ENCODE measurements at regions not wholly inside any gene's neighbourhood (a gene's known extent, or its start where the extent isn't known, plus 50 kb on each side); places are given as distances from the start of the nearest gene placed in this dataset.

DNA sequence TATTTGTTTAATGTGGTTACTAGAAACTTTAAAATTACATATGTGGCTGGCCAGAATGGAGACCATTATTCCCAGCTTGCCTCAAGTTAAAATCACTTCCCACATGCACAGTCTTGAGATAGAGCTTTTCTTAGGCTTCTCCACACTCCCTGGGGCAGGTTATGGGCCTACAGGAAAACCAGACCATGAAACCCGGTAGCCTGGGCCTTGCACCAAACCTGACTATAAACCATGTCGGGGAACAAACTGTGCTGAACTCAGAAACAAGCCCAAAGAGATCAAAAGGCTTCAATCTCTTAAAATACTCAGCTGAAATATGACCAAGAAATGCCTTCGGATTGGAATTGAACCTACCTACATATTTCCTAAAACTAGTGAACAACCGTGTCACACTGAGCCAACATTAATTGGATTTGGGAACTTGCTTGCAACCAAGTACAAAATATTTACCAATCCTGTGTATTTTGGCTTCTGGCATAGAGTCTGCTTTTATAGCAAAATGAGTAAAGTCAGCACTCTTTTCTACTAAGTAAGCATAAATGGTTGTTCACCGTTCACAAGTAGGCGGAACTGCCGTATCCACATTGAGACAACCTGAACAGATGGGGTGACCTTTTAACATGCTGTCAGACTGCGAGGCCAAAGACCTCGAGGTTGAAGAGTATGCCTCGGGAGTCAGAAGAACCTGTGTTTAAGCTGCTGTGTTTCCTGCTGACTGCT, 199.5 kb downstream of the FAM76B start:
- Histone ChIP-seq H3K27me3 (no peaks in the 10 kb centered on the region), H3K4me3 (no peak overlapping the region), H3K27ac (no peak overlapping the region), H3K36me3 (no peaks in the 10 kb centered on the region), H3K4me1 (no peaks in the 10 kb centered on the region), H3K9me3 (no peaks in the 10 kb centered on the region)
- ATAC-seq (peak in 2 of 4 donors; percentile 54 to 62), DNase-seq (no peak), FAIRE-seq (no peak)
- TF ChIP-seq, protein P1, sequence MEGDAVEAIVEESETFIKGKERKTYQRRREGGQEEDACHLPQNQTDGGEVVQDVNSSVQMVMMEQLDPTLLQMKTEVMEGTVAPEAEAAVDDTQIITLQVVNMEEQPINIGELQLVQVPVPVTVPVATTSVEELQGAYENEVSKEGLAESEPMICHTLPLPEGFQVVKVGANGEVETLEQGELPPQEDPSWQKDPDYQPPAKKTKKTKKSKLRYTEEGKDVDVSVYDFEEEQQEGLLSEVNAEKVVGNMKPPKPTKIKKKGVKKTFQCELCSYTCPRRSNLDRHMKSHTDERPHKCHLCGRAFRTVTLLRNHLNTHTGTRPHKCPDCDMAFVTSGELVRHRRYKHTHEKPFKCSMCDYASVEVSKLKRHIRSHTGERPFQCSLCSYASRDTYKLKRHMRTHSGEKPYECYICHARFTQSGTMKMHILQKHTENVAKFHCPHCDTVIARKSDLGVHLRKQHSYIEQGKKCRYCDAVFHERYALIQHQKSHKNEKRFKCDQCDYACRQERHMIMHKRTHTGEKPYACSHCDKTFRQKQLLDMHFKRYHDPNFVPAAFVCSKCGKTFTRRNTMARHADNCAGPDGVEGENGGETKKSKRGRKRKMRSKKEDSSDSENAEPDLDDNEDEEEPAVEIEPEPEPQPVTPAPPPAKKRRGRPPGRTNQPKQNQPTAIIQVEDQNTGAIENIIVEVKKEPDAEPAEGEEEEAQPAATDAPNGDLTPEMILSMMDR (IDR thresholded peaks at IDR 0.05) = no peak
- intact Hi-C loops (cut with DNase I) = no loop called here
- WGBS, 2 donors = 75 to 82% methylated on average over 10 of the region's 10 CpGs

DNA sequence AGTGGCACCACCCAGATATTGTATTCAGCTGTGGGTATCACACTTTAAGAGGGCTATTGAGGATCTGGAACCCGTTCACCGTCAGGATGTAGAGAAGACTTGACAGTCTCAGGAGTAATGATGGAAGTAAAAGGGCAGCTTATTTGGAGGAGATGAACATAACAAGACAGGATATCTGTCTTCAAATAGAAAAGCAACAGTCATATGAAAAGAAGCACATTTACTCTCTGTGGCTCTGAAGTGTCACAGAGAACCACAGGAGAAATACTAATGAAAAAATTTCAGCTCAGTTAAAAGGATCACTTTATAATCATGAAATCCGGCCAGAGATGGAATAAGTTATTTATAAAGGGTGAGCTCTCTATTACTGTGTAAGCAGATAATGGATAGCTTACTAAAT, 200.8 kb downstream of the FAM76B start:
- TF ChIP-seq, protein P1 (IDR thresholded peaks at IDR 0.05) = no peak
- 74 to 80% methylated on average over 3 of the region's 3 CpGs for WGBS, 2 donors
- Histone ChIP-seq H3K4me1 (no peaks in the 10 kb centered on the region), H3K27ac (no peak overlapping the region), H3K27me3 (no peaks in the 10 kb centered on the region), H3K36me3 (no peaks in the 10 kb centered on the region), H3K4me3 (no peak overlapping the region), H3K9me3 (no peaks in the 10 kb centered on the region)
- ATAC-seq (no peak), DNase-seq (no peak), FAIRE-seq (no peak)
- intact Hi-C loops (cut with DNase I) = no loop called here

DNA sequence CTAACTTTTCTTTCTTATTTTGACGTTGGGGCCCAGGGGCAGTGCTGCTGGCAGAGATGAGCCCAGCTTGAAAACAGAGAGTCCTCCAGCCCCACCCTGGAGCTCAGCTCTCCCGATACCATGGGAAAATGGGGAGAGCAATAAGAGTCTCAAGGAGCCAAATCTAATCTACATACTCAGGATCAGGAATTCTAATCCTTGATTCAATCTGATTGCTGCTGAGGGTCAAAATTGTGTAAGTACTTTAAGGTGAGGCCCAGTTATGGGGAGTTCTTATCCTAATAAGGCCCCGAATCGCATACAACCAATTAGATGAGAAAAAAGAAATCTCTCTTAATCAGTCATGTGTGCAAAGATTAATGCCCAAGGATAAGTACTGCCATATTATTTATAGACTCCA, 202.9 kb downstream of the FAM76B start:
- FAIRE-seq = no peak
- ATAC-seq = no peak

DNA sequence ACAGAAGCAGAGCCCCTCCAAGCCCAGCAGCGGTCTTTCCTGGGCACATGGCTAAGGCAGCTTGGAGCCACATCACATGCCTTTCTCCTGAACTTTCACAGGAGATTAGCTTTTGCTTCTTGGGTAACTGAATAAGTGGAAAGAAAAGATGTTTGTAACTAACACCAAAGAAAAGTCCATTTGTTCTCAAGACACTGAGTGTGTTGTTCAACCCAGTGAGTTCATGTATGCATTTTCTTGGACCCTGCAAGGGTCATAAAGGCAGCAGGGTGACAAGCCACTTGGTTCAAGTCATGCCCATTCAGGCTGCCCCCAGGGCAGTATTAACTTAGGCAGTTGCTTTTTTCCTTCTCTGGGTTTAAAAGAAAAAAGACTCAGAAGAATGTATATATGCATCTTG, 203.4 kb downstream of the FAM76B start:
- intact Hi-C loops (cut with DNase I) = no loop called here
- H3K36me3 ChIP-seq = no peaks in the 10 kb centered on the region
- WGBS, 2 donors = 98 to 100% methylated on average over 1 of the region's 1 CpG
- no peaks in the 10 kb centered on the region for H3K4me1 ChIP-seq
- ATAC-seq (no peak), FAIRE-seq (no peak), DNase-seq (no peak)
- no peak overlapping the region for H3K27ac ChIP-seq
- H3K9me3 ChIP-seq = no peaks in the 10 kb centered on the region
- H3K27me3 ChIP-seq = no peaks in the 10 kb centered on the region
- TF ChIP-seq, protein P1 (IDR thresholded peaks at IDR 0.05) = no peak
- H3K4me3 ChIP-seq = no peak overlapping the region

More for the DNA sequence above, 202.9 kb downstream of the FAM76B start:
- Histone ChIP-seq H3K27me3 (no peaks in the 10 kb centered on the region), H3K36me3 (no peaks in the 10 kb centered on the region), H3K9me3 (no peaks in the 10 kb centered on the region), H3K4me1 (no peaks in the 10 kb centered on the region), H3K4me3 (no peak overlapping the region), H3K27ac (no peak overlapping the region)
- WGBS, 2 donors = 71 to 79% methylated on average over 4 of the region's 4 CpGs
- intact Hi-C loops (cut with DNase I) = no loop called here
- TF ChIP-seq, protein P1 (IDR thresholded peaks at IDR 0.05) = no peak
- DNase-seq = no peak

DNA sequence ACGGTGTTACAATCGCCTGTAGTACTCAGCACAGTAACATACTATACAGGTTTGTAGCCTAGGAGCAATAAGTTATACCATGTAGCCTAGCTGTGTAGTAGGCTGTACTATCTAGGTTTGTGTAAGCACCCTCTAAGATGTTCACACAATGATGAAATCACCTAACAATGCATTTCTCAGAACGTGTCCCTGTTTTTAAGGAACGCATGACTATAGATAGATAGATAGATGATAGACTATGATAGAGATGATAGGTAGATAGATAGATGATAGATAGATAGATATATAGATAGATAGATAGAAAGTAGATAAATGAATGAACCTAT, 203.9 kb downstream of the FAM76B start:
- WGBS, 2 donors = 46 to 69% methylated on average over 4 of the region's 4 CpGs
- H3K9me3 ChIP-seq = no peaks in the 10 kb centered on the region
- ATAC-seq (no peak), FAIRE-seq (no peak), DNase-seq (no peak)
- H3K4me1 ChIP-seq = no peaks in the 10 kb centered on the region
- intact Hi-C loops (cut with DNase I) = no loop called here
- no peaks in the 10 kb centered on the region for H3K27me3 ChIP-seq
- H3K4me3 ChIP-seq = no peak overlapping the region
- no peaks in the 10 kb centered on the region for H3K36me3 ChIP-seq
- no peak overlapping the region for H3K27ac ChIP-seq
- TF ChIP-seq, protein P1 (IDR thresholded peaks at IDR 0.05) = no peak

Data from pancreas (tissue), 10 donors.